Ishikawa (cell line): ENCODE measurements at regions not wholly inside any gene's neighbourhood (a gene's known extent, or its start where the extent isn't known, plus 50 kb on each side); places are given as distances from the start of the nearest gene placed in this dataset.

Experiments used
- CEBPB ChIP-seq: IDR thresholded peaks from 2 replicates; pipeline ENCODE4 v1.6.1; 2012
- EP300 ChIP-seq: IDR thresholded peaks from 2 replicates; pipeline ENCODE4 v1.6.1; 2012; ENCODE audit warnings: borderline replicate concordance
- NFIC ChIP-seq: IDR thresholded peaks from 2 replicates; pipeline ENCODE4 v1.6.1; 2012
- RAD21 ChIP-seq: IDR thresholded peaks from 2 replicates; pipeline ENCODE4 v1.6.1; 2012; ENCODE audit warnings: low read depth
- TAF1 ChIP-seq: IDR thresholded peaks from 2 replicates; pipeline ENCODE4 v1.6.1; 2012; ENCODE audit warnings: low read depth, mild to moderate bottlenecking
- TCF12 ChIP-seq: IDR thresholded peaks from 2 replicates; pipeline ENCODE4 v1.6.1; 2012; ENCODE audit warnings: low read depth
- TEAD4 ChIP-seq: IDR thresholded peaks from 2 replicates; pipeline ENCODE4 v1.6.1; 2012
- TF ChIP-seq, protein P1 (sequence below): IDR thresholded peaks from 2 replicates; pipeline ENCODE4 v1.6.1; 2012; ENCODE audit warnings: low read depth, mild to moderate bottlenecking
- TF ChIP-seq, protein P2 (sequence below): IDR thresholded peaks from 2 replicates; pipeline ENCODE4 v1.6.1; 2012

DNA sequence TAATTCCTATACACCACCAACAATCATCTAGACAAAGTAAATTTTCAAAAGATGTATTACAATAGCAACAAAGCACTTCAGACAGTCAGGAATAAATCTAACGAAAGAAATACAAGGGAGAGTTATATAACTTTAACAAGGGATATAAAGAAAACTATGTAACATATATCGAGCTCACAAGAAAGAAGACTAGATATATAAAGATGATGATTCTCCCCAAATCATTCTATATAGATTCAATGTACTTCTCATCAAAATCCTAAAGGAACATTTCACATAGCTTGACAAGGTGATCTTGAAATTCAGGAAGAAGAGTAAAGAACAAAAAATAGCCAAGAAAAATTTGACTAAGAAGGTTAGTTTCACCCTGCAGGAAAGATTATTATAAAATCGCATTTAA is 179.4 kb downstream of the SP3 start:
- TF ChIP-seq EP300 (no peak), NFIC (no peak), RAD21 (no peak), TEAD4 (no peak), TCF12 (no peak), CEBPB (no peak), TAF1 (no peak)
- TF ChIP-seq, protein P1, sequence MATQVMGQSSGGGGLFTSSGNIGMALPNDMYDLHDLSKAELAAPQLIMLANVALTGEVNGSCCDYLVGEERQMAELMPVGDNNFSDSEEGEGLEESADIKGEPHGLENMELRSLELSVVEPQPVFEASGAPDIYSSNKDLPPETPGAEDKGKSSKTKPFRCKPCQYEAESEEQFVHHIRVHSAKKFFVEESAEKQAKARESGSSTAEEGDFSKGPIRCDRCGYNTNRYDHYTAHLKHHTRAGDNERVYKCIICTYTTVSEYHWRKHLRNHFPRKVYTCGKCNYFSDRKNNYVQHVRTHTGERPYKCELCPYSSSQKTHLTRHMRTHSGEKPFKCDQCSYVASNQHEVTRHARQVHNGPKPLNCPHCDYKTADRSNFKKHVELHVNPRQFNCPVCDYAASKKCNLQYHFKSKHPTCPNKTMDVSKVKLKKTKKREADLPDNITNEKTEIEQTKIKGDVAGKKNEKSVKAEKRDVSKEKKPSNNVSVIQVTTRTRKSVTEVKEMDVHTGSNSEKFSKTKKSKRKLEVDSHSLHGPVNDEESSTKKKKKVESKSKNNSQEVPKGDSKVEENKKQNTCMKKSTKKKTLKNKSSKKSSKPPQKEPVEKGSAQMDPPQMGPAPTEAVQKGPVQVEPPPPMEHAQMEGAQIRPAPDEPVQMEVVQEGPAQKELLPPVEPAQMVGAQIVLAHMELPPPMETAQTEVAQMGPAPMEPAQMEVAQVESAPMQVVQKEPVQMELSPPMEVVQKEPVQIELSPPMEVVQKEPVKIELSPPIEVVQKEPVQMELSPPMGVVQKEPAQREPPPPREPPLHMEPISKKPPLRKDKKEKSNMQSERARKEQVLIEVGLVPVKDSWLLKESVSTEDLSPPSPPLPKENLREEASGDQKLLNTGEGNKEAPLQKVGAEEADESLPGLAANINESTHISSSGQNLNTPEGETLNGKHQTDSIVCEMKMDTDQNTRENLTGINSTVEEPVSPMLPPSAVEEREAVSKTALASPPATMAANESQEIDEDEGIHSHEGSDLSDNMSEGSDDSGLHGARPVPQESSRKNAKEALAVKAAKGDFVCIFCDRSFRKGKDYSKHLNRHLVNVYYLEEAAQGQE = no peak
- TF ChIP-seq, protein P2, sequence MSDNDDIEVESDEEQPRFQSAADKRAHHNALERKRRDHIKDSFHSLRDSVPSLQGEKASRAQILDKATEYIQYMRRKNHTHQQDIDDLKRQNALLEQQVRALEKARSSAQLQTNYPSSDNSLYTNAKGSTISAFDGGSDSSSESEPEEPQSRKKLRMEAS = no peak
